ENCODE measurements at regions not wholly inside any gene's neighbourhood (a gene's known extent, or its start where the extent isn't known, plus 50 kb on each side); places are given as distances from the start of the nearest gene placed in this dataset.
"Not testable (repeated sequence)": the region's sequence is repeated elsewhere in the genome, so short reads cannot be mapped to it uniquely, and the experiment has no call there.

DNA sequence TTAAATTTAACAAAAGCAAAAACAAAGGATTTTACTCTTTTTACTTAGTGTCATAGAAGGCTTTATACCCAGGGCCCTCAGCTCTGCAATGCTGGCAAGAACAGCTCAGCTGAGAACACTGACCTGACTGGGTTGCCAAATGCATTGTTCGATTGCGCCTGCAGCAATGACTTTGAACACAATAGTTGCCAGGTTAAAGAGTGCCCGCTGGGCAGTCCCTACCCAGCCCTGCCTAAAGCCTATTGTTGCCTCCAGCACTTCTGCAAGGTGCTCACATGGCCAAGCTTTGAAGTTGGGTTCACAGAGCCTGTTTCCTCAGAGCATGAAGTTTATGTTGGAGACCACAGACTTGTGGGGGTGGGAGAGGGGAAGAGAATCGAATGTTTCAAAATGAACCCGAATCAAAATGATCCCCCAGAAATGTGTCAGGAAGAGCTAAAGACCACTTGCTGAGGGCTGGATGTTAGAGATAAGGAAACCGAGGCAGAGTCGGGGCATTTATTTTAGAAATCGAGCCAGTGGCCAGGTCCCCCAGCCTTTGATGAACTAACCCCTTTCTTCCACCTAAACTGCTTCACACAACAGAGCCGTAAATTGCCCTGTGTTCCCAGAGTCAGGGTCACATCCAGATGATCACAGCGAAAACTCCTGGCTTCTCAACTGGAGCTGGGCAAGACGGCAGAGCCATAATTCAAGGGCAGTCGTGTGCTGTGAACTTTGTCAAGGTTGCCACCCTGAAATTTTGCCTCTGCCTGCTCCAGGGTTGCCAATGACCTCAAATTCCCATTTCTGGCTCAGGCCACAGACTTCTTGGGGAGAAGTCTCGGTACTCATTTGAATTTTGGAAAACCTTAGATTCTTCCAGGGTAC lies 55.0 kb downstream of the FOXA2 start:
- DNase-seq: no peak

DNA sequence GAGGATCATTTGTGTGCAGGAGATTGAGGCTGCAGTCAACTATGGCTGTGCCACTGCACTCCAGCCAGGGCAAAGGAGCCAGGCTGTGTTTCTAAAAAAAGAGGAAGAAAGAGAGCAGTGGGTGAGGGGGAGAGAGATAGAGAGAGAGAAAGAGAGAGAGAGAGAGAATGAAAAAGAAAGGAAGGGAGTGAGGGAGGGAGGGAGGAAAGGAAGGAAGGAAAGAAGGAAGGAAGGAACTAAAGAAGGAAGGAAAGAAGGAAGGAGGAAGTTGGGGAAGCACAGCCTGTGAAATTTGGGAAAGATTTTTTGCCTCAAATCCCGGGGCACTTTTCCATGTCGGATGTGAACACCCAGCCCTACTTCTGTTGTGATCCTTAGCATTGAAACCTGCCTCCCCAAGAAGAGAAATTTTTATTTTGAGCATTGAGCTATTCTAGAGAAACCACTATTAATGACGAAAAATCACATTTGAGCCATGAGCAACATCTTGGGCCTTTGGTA lies 57.8 kb downstream of the FOXA2 start:
- DNase-seq: no peak

DNA sequence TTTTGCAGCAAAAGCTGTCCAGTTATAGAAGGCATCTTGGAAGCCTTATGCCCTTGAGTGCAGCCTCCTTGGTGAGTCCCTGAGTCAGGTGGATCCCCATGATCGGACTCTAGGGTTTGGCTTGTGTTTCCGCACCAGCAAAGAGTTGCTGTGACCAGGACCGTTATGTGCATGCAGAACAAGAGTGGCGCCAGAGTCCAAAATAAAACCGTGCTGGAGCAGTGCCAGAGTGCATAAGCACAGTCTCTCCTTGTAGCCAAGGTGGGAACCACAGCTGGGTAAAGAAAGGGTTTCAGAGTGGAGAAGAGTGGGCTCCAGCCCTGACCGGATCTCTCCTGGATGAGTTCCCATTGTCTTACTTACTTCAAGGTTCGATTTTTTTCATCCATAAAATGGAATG lies 58.6 kb downstream of the FOXA2 start:
- no peak for DNase-seq

DNA sequence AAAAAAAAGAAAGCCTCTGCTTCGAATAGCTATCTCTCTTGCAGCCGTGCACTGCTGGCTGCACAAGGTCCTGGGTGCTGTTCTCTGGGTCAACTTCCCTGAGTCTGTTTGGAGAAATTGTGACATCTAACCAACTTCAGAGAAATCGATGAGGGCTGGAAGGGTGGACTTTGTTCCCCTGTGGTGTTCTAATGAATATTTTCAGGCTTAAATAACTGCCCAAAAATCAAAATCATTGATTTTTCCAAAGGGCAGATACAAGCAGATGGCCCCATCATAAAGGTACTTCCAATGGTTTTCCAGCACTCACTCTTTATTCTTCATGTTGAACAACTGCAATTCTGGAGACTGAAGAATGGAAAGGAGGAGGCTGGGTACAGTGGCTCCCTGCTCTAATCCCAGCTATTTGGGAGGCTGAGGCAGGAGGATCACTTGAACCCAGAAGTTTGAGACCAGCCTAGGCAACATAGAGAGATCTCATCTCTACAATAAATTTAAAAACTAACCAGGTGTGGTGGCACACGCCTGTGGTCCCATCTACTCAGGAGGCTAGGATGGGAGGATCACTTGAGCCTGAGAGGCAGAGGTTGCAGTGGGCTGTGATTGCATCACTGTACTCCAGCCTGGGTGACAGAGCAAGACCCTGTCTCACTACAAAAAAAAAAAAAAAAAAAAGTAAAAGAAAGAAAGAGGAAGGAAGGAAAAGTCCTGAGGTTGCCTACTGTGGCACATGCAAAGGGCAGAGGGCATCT lies 59.1 kb downstream of the FOXA2 start:
- no peak for DNase-seq

DNA sequence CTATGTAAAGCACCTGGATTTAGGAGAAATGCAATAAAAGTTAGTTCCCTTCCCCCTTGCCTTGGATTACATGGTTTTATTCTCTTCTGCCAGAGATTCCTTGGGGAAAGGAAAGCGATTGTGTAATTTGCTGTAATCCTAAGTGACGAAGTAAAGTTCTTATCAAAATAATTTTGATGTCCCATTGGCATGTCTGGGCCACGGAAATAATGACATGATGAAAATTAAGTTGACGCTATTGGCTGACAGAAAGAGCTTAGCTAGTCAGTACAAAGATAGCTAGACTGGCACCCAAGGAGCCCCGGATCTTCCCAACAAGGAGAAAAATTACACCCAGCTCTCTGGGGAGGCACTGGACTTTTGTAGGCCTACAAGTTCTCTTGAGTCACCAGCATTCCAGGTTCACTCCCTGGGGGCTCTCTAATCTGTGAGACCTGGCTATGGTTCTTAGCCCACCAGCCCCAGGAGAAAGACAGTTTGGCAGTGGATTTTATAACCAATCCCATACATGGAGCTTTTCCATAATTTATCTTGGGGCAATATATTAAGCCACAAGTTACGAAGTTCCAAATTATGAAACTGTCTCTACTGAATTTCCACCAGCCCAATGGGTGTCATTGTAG lies 59.9 kb downstream of the FOXA2 start:
- no peak for DNase-seq

DNA sequence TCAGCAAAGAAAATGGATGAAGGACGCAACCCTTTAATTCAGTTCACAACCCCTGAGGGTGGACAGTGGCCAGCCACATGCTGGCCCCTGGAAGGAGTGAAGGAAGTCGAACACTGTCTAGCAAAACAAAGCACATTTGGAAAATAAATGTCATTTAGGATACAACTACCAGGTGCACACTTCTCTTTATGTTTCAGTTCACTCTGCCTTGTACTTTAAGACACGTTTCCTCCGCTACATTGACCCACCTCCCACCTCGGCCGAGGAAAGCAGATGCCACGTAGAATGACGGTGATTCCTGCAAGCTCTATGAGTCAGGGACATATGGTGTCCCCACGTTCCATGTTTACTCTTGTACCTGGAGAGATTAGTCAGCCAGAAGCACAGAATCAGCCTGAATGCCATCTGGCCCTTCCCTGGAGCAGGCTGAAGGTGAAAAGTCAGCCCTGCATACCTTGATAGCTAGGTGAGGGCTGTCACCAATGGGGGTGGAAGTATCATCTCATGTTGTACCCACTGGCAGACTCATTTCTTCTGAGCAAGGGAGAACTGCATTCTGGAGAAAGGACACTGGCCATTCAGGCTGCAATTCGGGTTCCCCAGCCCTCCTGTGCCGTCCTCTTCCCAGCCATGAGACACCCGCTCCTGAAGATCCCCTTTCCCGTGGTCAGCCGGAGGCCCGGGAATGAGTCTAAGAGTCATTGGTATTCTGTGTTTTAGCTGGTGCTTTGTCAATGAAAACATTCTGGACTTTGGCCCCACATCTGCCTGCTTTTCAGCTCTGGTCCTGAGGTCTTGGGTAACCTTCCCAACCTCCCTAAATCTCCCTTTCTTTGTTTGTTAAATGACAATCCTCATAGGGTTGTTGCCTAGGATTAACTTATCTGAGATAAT lies 60.6 kb downstream of the FOXA2 start:
- DNase-seq: no peak

DNA sequence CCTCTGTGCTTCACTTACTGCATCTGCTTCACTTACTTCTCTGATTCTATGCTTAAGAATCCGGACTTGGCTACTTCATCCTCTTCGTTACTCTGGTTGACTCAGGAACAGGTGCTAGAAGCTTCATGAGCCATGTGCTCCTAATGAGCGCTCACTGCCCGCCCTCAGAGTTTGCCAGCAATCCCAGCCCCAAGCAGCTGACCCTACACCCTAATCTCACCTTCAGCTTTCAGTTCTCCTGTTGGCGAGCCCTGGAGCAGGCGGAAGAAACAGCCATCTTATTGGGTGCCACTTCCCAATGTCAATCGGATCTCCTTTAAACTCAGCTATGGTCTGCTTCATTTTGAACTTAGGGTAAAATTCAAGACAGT lies 61.3 kb downstream of the FOXA2 start:
- no peak for DNase-seq

DNA sequence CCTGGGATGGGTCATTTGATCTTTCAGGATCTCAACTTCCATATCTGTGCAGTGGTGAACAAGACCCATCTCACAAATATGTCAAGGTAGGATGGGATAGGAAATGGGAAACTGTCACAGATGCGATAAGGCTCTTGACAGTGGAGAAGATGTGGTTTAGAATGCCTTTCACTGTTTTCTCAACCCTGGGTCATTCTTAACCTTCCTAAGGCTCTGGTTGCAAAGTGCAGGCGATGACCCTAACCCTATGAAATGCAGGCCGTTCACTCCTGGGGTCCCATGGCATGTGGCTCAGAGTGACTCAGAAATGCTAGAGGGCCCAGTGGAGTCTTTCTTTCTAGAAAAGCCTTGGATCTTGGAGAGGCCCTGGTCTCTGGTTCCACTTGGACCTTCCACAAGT lies 61.7 kb downstream of the FOXA2 start:
- DNase-seq: no peak

DNA sequence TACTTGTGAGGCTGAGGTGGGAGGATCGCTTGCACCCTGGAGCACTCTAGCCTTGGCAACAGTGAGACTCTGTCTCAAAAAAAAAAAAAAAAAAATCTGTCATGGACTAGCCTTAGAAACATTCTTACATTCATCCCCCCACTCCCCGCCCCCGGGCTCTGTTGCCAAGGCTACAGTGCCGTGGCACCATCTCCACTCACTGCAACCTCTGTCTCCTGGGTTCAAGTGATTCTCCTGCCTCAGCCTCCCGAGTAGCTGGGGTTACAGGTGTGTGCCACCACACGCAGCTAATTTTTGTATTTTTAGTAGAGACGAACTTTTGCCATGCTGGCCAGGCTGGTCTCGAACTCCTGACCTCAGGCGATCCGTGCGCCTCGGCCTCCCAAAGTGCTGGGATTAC lies 62.4 kb downstream of the FOXA2 start:
- DNase-seq: not testable (repeated sequence)

DNA sequence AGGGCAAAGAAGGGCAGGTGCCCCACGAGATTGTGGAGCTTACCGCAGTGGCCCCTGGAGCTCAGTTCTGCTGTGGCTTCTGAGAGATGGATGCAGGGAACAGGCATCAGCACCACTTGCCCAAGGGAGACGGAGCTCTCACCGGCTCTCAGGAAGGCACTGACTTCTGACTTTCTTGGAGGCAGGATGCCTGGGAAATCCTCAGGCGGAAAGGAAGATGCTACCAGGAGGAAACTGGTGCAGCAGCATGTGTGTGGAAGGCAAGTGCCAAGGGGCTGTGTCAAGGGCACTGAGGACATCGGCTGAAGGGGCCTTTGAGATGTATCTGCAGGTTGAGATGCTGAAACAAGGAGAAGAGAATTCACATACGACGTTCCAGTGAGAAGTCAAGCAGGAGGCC lies 64.0 kb downstream of the FOXA2 start:
- no peak for DNase-seq

DNA sequence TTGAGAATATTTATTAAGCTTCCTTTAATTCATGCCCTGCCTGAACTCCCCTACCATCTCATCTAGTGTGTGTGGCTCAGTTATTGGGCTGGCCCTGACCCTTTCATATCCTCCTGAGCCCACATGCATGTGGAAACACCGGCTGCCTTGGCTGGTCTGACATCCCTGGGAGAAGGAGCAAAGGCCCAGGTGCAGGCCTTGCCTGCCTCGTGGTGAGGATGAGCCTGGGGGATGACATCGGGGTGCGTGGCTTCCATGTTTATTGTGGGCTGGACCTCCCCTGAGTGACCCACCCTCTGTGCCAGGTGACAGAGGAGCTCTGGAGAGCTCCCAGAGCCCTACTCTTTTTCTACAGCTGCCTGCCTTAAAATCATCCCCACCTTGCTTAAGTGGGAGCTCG lies 69.1 kb downstream of the FOXA2 start:
- DNase-seq: no peak

DNA sequence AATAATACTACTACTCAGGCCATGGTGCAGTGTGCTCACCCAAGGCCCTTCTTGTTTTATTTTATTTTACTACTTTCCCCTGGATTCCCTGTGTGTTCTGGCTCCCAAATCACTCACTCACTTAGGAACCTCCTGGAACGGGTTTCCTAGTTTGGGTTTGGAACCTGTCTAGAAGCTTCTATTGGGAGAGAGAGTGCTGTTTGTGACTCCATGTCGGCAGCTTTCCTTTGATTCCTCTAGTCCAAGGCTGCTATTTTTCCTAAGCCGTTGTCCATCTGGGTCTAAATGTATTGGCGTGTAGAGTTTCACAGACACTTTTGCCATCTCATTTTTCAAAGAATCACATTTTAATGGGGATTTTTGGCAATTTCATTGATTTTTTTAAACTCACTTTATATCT lies 70.8 kb downstream of the FOXA2 start:
- no peak for DNase-seq

DNA sequence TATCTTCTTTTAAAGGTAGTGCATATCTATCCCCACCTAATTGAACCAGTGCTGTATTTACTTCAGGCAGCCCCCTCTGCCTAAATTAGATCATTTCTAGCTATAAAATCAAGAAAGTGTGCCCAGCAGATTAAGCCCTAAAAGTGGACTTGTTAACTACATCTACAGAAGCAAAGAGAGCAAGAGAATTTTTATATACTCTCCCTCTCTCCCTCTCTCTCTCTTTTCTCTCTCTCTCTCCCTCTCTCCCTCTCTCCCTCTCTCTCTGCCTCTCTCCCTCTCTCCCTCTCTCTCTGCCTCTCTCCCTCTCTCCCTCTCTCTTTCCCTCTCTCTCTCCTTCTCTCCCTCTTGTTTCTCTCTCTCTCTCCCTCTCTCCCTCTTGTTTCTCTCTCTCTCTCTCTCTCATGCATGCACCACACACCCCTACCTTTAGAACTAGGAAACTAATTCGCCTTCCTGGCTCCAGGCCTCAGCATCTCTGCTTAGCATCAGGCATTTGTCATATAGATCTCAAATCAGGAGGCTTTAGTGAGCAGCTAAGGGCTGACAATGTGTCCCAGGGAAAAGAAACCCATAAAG lies 71.4 kb downstream of the FOXA2 start:
- no peak for DNase-seq

DNA sequence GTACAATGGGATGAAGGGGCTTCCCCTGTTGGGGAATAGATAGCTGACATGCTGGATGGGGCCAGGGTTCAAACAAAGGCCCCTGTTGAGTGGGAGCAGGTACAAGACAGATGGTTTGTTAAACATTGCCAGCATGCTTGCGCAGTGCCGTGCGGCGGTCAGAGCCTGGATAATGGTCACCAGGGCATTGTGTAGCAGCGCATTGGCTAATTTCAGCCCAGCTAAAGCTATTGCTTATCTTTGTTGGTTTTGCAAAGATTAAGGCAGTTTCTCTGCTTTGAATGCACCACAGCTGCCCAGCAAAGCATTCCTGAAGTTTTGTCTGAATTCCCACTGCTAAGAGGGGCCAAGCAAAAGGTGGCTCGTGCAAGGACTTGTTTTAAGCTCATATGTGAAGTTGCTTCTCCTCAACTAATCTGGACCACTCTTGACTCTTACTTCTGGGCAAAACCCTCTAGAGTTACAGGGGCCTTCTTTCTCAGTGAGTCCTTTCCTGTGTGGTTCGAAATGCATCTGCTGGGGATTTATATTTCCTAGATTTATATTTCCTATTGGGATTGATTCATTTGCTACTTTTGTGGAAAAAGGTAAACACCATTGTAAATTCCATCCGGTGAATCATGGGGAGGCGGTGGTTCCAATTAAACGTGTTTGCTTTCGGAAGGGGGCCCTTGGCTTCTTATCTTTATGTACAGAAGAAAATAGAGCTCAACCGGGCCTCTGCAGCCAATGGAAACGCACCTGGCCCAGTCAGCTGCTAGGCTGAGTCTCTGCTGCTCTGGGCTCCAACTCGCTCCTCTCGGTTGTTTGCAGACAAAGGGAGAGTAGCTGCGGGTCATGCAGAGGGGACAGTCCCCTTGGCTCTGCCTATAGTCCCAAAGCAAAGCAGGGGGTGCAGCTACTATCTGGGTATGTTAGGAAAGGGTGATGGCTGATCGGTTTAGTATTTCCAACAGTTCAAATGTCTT lies 72.1 kb downstream of the FOXA2 start:
- no peak for DNase-seq

DNA sequence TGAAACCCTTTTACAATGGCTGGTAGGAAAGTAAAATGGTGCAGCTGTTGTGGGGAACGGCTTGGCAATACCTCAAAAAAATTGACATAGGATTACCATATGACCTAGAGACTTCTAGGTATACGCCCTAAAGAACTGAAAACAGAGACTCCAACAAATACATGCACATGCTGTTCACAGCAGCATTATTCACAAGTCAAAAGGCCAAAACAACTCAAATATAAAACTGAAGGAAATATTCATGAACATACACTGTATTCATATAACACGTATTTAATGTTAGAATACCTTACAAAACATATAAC lies 74.6 kb downstream of the FOXA2 start:
- no peak for DNase-seq

DNA sequence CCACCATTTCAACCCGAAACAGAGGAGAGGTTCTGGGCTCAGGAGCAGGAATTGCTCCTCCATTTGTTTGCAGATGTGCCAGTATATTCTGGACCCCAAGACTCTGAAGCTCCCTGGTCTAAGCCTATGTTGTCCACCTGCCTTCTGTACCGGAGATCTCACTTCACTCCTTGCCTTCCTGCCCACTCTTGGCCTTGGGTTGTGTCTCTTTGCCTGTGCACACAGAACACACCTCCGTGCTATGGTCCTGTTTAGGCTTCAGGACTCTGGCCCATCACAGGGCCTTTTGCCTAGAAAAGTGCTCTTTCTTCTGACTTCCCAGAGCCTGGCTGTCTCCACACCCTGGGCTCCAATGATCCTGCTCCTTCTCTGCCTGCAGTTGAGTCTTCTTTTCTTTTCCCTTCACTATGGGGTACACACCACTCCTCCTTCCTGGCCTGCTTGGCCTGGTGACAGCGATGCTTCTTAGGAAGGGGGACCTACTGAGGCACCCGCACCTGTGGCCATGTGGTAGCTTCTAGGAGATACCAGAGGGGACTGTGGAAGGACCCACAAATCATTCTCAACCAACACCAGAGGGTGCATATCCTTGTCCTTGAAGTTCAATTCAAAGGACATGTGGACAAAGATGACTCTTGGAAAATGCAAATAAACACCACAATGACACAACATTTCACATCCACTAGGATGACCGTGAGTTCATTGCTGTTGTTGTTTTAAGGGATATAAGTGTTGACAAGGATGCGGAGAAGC lies 75.1 kb downstream of the FOXA2 start:
- DNase-seq: no peak

DNA sequence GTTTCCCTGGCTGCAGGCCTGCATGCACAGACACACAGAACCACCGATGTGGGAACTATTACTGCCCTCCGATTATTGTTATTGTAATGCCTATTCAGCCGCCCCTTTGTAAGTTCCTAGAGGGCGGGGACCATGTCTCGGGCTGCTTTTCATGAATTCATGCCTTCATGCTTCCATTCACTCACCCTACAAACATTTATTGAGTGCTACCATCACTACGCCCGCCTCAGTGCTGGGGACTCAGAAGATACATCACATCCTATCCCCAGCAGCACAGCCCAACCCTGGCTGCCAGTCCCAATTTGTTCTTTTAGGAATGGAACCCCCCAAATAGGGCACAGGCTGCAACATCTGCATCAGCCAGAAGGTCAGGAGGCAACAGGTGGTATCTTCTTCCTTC lies 75.9 kb downstream of the FOXA2 start:
- DNase-seq: no peak

DNA sequence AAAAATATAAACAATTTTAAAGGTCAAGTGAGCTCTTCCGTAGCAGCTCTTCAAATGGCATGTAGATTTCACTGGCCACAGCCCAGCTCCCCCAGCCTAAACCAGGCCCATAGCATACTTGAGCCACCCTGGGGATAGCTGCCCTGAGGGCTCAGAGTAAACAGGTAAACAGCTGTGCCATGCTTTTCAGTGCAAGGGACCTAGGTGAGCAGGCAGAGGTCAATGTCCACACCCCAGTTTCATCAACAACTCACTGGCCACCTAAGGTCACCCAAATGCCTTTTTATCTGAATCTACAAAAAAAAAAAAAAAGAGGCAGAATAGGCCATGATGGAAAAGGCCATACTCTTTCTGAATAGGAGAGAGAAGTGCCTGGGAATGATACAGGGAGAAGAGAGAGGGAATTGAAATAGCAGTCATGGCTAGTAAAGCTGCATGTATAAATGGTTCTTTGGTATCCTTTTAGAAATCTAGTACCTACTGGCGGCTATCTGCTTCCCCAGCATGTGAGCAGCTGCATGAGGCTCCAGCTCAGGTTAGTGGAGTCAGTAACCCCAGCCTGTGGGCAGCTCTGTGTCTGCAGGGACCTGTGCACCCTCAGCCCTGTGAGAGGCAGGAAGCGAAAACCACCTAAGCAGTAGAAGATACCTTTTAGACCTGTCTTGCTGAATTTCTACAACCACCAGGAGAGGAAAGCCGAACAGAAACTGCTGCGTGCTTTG lies 77.0 kb downstream of the FOXA2 start:
- no peak for DNase-seq

DNA sequence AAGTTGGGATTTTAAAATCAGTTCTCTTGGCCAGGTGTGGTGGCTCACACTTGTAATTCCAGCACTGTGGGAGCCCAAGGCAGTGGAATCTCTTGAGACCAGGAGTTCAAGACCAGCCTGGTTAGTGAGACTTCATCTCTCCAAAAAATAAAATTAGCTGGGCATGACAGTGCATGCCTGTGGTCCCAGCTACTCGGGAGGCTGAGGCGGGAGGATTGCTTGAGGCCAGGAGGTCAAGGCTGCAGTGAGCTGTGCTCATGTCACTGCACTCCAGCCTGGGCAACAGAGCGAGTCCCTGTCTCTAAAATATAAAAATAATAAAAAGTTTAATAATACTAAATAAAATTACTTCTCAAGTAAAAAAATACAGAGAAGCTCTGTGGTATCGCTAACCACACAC lies 77.5 kb downstream of the FOXA2 start:
- no peak for DNase-seq

DNA sequence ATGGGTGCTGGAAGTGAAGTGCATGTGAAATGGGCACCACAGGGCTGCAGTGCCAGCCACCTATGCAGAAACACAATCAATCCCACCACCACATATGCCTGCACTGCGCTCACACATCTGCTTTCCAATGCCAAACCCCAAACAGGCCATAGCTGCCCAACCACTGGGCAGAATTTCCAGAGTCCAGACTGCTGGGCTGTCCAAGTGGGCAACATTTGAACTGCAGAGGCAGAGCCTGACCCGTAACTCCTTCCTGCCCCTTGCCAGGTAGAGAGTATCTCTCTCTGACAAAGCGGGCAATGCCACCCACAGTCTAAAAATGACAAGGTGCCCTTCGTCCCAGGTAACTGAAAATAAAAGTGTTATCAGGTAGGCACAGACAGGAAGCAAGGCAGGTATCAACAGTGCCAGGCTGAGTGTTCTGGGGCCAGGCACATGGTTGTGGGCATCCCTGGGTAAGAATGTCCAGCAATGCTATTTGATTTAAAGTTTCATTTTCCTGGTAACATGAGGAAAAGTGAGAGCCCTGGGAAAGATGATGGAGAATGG lies 79.5 kb downstream of the FOXA2 start:
- no peak for DNase-seq

Data from femur (tissue), 1 donor.